Adrenal gland (tissue), 9 donors: ENCODE measurements at regions not wholly inside any gene's neighbourhood (a gene's known extent, or its start where the extent isn't known, plus 50 kb on each side); places are given as distances from the start of the nearest gene placed in this dataset.

Experiments used
- DNase-seq, 7 donors: peaks; one replicate each; pipeline ENCODE4 v3.0.0-alpha.2; 2019 to 2020
- H3K27ac ChIP-seq, 5 donors: fragments of 200-600 bp; sonication (generic) in 4 of 5; 1 replicate in 3 of 5; 2 replicates in 2 of 5; pipeline versions ENCODE4 v1.5.1 to v1.8.0; 2016 to 2020; ENCODE audit warnings: mild to moderate bottlenecking in 1 of 5
- H3K27me3 ChIP-seq: fragments of 200-600 bp; 2 replicates; pipeline ENCODE4 v1.8.0; 2021
- H3K36me3 ChIP-seq, 2 donors: fragments of 200-600 bp; replicated peaks in 1 of 2; 1 replicate in 1 of 2; 2 replicates in 1 of 2; pipeline versions ENCODE4 v1.5.1 to v1.8.0; 2018 to 2022
- H3K4me1 ChIP-seq, 2 donors: fragments of 200-600 bp; replicated peaks in 1 of 2; 1 replicate in 1 of 2; 2 replicates in 1 of 2; pipeline versions ENCODE4 v1.5.1 to v1.8.0; 2018 to 2021
- H3K4me3 ChIP-seq, 4 donors: fragments of 200-600 bp; sonication (generic) in 3 of 4; one replicate each; pipeline ENCODE4 v1.5.1; 2016 to 2018
- H3K9me3 ChIP-seq, 3 donors: fragments of 200-600 bp; sonication (generic) in 1 of 3; replicated peaks in 1 of 3; 1 replicate in 2 of 3; 2 replicates in 1 of 3; pipeline versions ENCODE4 v1.5.1 to v1.8.0; 2016 to 2021
- CTCF ChIP-seq, 6 experiments: fragments of 450-650 bp in 4 of 6; fragments of 200-600 bp in 2 of 6; sonication (generic) in 1 of 6; IDR thresholded peaks; 1 replicate in 5 of 6; 2 replicates in 1 of 6; pipeline versions ENCODE4 v1.5.1 to v1.8.0; 2016 to 2021; ENCODE audit warnings: antibody characterized with exemption in 6 of 6, mild to moderate bottlenecking in 2 of 6, moderate library complexity in 1 of 6
- POLR2A ChIP-seq, 2 donors: fragments of 450-650 bp; IDR thresholded peaks; one replicate each; pipeline ENCODE4 v1.6.1; 2017; ENCODE audit warnings: antibody characterized with exemption in 2 of 2, mild to moderate bottlenecking in 2 of 2, moderate library complexity in 1 of 2
- WGBS, 4 donors: extraction: QIAGEN DNeasy Blood & Tissue Kit in 2 of 4; methylation state at CpG; one replicate each; pipeline versions ENCODE4 v1.1.5 to v1.1.7; 2013 to 2017; 5-methylcytosine and 5-hydroxymethylcytosine counted together
- intact Hi-C, 2 donors: fragments of 100-400 bp; cut with DNase I; formaldehyde crosslinking; loops; one replicate each; pipeline versions ENCODE4 v1.14.1 to v1.15.0; 2022 to 2023
- donor health status: healthy with polysubstance abuse.
- donor health status: Bipolar disorder and iron deficiency.
- donor health status: DM: yes; HTN: yes; CAD: no.
- donor health status: DM: no; HTN: no; CAD: no.
- donor health status: DM: no; HTN: no; CAD: no.

DNA sequence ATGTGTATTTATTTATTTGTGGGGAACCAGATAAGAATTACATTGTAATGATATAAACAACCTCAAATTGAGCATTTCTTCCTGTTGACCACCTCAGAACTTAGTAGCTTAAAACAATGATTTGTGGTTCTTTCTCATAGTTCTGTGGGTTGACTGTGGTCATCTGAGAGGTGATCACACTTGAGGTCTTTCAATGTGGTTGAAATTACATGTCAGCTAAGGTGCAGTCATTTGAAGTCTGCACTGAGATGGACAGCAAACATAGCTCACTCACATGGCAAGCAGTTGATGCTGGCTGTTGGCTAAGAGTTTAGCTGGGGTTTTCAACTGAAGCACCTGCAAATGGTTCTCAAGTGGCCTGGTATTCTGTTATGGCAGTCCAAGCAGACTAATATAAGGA is 436.7 kb upstream of the MAP3K7 start:
- Histone ChIP-seq H3K4me1 (no peaks in the 10 kb centered on the region), H3K9me3 (no peaks in the 10 kb centered on the region), H3K27me3 (no peaks in the 10 kb centered on the region), H3K36me3 (no peaks in the 10 kb centered on the region), H3K4me3 (no peak overlapping the region), H3K27ac (no peak overlapping the region)
- intact Hi-C loops = no loop called here
- TF ChIP-seq POLR2A (IDR thresholded peaks at IDR 0.05) = no peak
- TF ChIP-seq CTCF (IDR thresholded peaks at IDR 0.05) = no peak
- no peak for DNase-seq

GRCh38 chr6:91020744-91021143 is 433.9 kb upstream of the MAP3K7 start:
- H3K9me3 ChIP-seq = no peaks in the 10 kb centered on the region
- intact Hi-C loops = no loop called here
- H3K4me3 ChIP-seq = no peak overlapping the region
- H3K36me3 ChIP-seq = no peaks in the 10 kb centered on the region
- no peaks in the 10 kb centered on the region for H3K27me3 ChIP-seq
- TF ChIP-seq CTCF (IDR thresholded peaks at IDR 0.05) = no peak
- no peak for TF ChIP-seq POLR2A (IDR thresholded peaks at IDR 0.05)
- no peak overlapping the region for H3K27ac ChIP-seq
- no peaks in the 10 kb centered on the region for H3K4me1 ChIP-seq
- DNase-seq = no peak
- 48 to 74% (median 70%) methylated on average over 1 of the region's 1 CpG for WGBS, 4 donors

DNA sequence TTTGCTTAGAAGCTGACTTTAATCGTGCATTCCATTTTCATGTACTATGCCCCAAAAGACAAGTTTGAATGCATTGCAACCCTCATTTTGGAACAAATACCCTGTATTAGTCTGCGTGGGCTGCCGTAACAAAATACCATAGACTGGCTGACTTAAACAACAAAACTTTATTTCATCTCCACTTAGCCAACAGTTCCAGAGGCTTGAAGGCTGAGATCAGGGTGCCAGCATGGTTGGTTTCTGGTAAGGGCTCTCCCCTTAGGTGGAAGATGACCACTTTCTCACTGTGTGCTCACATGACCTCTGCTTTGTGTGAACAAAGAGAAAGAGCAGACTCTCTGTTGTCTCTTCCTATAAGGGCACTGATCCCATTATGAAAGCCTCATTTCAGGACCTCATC is 431.7 kb upstream of the MAP3K7 start:
- no peaks in the 10 kb centered on the region for H3K4me1 ChIP-seq
- intact Hi-C loops = no loop called here
- no peaks in the 10 kb centered on the region for H3K9me3 ChIP-seq
- no peak for TF ChIP-seq POLR2A (IDR thresholded peaks at IDR 0.05)
- TF ChIP-seq CTCF (IDR thresholded peaks at IDR 0.05) = no peak
- 92 to 97% (median 95%) methylated on average over 3 of the region's 3 CpGs for WGBS, 4 donors
- H3K27me3 ChIP-seq = no peaks in the 10 kb centered on the region
- H3K4me3 ChIP-seq = no peak overlapping the region
- H3K36me3 ChIP-seq = no peaks in the 10 kb centered on the region
- DNase-seq = no peak
- no peak overlapping the region for H3K27ac ChIP-seq

- intact Hi-C loops = no loop called here
- Histone ChIP-seq H3K27ac (no peak overlapping the region), H3K27me3 (no peaks in the 10 kb centered on the region), H3K36me3 (no peaks in the 10 kb centered on the region), H3K4me3 (no peak overlapping the region), H3K9me3 (no peaks in the 10 kb centered on the region), H3K4me1 (no peaks in the 10 kb centered on the region)
- TF ChIP-seq CTCF (IDR thresholded peaks at IDR 0.05) (no peak), POLR2A (IDR thresholded peaks at IDR 0.05) (no peak)
- DNase-seq = no peak
Observed at GRCh38 chr6:91013511-91013910, 426.6 kb upstream of the MAP3K7 start.
